ENCODE measurements at regions not wholly inside any gene's neighbourhood (a gene's known extent, or its start where the extent isn't known, plus 50 kb on each side); places are given as distances from the start of the nearest gene placed in this dataset.

GRCh38 chr16:9308356-9308801 is 216.9 kb downstream of the HAPSTR1 start:
- no peak for DNase-seq

GRCh38 chr16:9308850-9309249 is 217.4 kb downstream of the HAPSTR1 start:
- DNase-seq: peak; percentile 22

- DNase-seq: no peak
Measured at GRCh38 chr16:9309844-9310243, 218.4 kb downstream of the HAPSTR1 start.

GRCh38 chr16:9311303-9311954 is 220.0 kb downstream of the HAPSTR1 start:
- no peak for DNase-seq

GRCh38 chr16:9316008-9316407 is 224.6 kb downstream of the HAPSTR1 start:
- no peak for DNase-seq

GRCh38 chr16:9316615-9317014 is 225.2 kb downstream of the HAPSTR1 start:
- no peak for DNase-seq

GRCh38 chr16:9318764-9319163 is 227.3 kb downstream of the HAPSTR1 start:
- no peak for DNase-seq

GRCh38 chr16:9322769-9323168 is 231.3 kb downstream of the HAPSTR1 start:
- no peak for DNase-seq

- no peak for DNase-seq
Measured at GRCh38 chr16:9323170-9323569, 231.7 kb downstream of the HAPSTR1 start.

- DNase-seq: no peak
Measured at GRCh38 chr16:9327253-9327652, 235.8 kb downstream of the HAPSTR1 start.

- DNase-seq: no peak
Measured at GRCh38 chr16:9328411-9328810, 237.0 kb downstream of the HAPSTR1 start.

GRCh38 chr16:9330095-9330494 is 238.7 kb downstream of the HAPSTR1 start:
- no peak for DNase-seq

GRCh38 chr16:9331503-9331902 is 240.1 kb downstream of the HAPSTR1 start:
- DNase-seq: no peak

GRCh38 chr16:9332574-9333148 is 241.2 kb downstream of the HAPSTR1 start:
- no peak for DNase-seq

- DNase-seq: no peak
Measured at GRCh38 chr16:9333469-9333868, 242.0 kb downstream of the HAPSTR1 start.

- DNase-seq: no peak
Measured at GRCh38 chr16:9334103-9334502, 242.7 kb downstream of the HAPSTR1 start.

GRCh38 chr16:9337308-9338032 is 246.0 kb downstream of the HAPSTR1 start:
- DNase-seq: no peak

- no peak for DNase-seq
Measured at GRCh38 chr16:9338068-9338467, 246.6 kb downstream of the HAPSTR1 start.

- no peak for DNase-seq
Measured at GRCh38 chr16:9338510-9338909, 247.1 kb downstream of the HAPSTR1 start.

- peak; percentile 54 for DNase-seq
Measured at GRCh38 chr16:9340526-9341256, 249.2 kb downstream of the HAPSTR1 start.

- no peak for DNase-seq
Measured at GRCh38 chr16:9343276-9343675, 251.8 kb downstream of the HAPSTR1 start.

GRCh38 chr16:9344508-9344907 is 253.1 kb downstream of the HAPSTR1 start:
- no peak for DNase-seq

GRCh38 chr16:9345046-9345445 is 253.6 kb downstream of the HAPSTR1 start:
- DNase-seq: no peak

GRCh38 chr16:9345880-9346279 is 254.4 kb downstream of the HAPSTR1 start:
- DNase-seq: no peak

All from DMS153 (cell line).